Left hindlimb (tissue), 1 donor: ENCODE measurements at regions not wholly inside any gene's neighbourhood (a gene's known extent, or its start where the extent isn't known, plus 50 kb on each side); places are given as distances from the start of the nearest gene placed in this dataset.

ENCODE experiments used
- DNase-seq: peaks from one replicate; pipeline ENCODE4 v3.0.0-alpha.2; 2018

DNA sequence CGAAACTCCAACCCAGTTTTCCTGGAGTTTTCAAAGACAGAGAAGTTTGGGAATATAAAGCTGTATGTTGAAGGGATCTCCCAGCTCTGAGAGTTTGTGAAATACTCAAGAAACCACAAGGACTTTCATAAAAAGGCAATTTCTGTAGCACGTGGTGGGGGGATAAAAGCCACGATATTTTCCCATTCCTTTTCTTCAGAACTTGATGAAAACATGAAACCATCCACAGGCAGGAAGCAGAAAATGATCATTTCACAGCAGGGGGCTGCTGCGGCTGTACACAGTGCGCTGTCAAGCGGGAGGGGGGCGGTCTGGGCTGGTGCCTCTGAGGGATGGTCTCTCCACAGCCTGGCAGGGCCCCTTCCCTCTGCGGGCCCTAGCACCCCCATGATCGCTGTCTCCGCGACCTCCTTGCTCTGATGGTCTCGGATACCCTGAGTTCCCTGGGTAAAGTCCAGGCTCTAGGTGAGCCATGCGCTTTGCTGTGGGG, 423.2 kb downstream of the MN1 start:
- DNase-seq: no peak

GRCh38 chr22:27378995-27379394, 422.6 kb downstream of the MN1 start:
- no peak for DNase-seq

GRCh38 chr22:27380855-27381254, 420.7 kb downstream of the MN1 start:
- no peak for DNase-seq

GRCh38 chr22:27381552-27381951, 420.0 kb downstream of the MN1 start:
- DNase-seq: no peak

DNA sequence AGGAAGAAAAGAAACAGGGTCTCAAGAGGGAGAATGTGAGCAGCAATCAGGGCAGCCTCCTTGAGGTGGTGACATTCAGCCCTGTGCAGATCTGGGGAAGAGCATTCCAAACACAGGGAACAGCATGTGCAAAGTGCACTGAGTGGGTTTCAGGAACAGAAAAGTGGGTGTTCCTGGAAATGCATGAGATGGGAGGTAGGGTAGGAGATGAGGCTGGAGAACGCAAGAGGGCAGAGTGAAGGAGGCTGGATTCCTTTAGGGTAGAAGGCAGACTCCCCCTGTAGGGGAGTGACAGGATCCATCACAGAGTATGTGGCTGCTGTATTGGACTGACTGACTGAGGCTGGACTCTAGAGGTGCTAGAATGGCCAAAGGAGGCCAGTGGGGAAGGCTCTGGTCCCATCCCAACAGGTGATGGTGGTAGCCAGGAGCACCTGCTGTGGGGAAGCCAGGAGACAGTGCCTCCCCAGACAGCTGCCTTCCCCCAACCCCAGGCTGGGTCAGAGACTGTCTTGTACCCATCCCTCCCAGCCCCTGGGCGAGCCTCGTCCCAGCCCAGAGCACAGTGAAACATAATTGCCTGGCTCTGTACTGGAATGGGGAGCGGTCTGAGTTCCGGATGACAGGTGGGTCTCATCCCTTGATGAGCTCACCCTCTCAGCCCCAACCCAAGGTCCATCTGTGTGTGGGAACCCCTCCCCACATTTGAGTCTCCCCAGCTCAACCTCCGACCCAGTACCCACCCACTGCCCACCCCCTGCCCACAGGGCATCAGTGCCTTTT, 419.4 kb downstream of the MN1 start:
- DNase-seq: no peak

DNA sequence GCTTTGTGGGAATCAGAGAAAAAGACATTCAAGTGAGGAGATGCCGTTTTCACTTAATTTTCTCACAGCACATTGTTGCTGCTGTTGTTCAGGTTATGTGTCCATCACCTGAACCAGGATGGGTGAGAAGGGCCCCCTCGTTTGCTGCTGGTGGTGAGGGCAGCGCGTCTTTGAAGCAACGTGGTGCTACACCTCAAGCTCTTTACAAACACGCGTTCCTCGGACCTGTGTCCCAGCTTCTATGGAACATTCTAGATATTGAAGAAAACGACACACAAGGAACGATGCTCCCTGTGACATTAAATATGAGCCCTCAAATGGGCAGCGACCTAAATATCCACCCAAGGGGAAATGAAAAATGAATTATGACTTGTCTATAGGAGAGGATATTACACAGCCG, 418.6 kb downstream of the MN1 start:
- DNase-seq: no peak

GRCh38 chr22:27383896-27384295, 417.7 kb downstream of the MN1 start:
- DNase-seq: no peak

GRCh38 chr22:27385261-27385998, 416.1 kb downstream of the MN1 start:
- no peak for DNase-seq

DNA sequence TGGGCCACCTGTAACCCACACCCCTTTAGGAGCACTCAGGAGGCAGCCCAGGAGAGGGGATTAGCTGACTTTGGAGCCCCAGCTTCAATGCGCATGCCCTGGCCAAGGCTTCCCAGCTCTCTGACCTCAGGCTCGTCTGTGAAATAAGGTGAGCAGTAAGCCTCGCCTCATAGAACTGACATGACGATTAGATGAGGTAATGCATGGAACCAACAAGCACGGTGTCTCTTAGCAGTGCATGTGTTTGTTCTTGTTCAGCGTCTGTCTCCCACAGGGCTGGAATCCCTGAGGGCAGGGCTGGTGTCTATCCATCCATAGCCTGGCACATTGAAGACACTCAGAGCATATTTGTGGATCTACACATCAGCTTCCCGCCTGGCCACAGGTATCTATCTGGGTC, 415.4 kb downstream of the MN1 start:
- no peak for DNase-seq

DNA sequence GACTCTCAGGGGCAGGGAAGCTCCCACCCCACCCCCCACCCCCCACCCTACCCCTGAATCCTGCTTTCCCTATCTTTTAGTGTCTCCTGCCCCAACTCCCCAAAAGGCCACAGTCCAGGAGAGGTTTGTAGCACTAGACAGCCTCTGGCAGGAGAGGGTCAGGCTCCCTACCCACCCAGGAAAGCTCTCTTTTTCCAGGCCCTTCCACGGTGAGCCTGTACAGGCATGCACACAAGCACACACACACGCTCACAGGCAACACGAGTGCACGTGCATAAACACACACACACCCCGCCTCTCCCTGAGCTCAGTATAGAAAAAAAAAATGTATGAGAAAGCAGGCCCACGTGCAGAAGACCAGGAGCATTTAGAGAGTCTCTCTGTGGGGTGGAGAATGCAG, 414.0 kb downstream of the MN1 start:
- DNase-seq: no peak

DNA sequence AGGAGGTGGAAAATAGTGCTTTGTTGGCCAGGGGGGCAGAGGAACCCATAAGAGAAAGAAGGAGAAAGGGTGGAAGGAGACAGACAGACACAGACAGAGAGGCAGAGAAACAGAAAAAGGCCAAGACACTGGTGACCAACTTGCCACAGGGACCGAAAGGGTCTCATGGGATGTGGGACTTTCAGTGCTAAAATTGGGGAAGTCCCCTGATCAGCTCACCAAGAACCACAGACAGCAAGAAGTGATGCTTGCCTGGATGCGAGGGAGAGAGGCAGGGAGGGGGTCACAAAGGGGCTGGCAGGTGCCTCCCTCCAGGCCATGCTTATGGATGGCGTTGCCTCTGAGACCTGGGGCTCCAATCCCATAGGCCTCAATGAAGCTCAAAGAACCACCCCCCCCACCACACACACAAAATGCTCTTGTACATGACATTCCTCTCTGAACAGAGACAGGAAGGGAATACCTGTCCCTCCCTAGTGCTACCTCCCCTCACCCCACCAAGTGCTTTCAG, 413.4 kb downstream of the MN1 start:
- no peak for DNase-seq

DNA sequence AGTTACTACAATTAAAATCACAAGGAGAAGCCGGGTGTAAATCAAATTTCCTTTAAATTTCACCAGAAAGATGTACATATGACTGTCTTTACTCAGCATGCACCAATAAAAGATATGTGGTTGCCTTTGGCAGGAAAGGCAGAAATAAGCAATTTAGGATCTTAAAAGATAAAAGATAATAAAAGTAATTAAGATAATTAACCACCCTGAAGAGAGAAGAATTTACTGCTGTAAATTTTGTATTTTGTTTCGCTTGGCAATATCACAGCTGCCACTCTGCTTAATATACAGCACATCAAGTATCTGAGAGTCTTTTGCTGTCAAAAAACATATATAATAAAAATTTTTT, 411.9 kb downstream of the MN1 start:
- no peak for DNase-seq

GRCh38 chr22:27391092-27391770, 410.3 kb downstream of the MN1 start:
- no peak for DNase-seq

DNA sequence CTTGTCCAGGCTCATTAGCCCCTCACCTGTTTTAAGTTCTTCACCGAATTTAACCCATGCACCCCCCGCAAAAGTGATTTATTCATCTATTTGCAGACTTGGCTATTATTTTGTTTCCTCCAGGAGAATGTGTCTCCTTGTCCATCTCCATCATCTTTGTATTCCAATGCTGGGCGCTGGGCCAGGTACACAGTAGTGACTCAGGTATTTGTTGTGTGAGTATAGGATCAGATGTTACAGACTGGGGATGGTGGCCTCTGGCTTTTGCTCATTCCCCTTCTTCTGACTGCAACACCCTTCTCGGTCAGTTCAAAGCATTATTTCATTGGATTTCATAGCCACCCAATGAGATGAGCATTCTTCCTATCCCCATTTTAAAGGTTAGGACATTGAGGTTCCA, 408.2 kb downstream of the MN1 start:
- no peak for DNase-seq

DNA sequence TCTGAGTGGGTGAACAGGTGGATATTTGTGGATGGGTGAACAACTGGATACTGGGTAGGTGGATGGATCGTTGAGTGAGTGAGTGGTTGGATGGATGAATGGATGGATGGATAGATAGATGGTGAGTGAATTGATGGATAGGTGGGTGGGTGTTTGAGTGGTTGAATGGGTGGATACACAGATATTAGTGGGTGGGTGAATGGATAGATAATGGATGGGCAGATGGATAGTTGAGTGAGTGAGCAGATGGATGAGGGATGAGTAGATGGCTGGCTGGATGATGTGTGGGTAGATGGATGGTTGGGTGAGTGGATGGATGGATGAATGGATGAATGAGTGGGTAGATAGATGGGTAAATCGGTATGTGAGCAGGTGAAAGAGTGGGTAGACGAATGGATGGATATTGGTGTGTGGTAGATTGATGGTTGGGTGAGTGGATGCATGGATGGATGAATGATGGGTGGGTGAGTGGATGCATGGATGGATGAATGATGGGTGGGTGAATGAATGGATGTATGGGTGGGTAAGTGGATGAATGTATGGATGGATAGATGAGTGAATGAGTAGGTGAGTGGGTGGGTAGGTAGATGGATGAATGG, 406.7 kb downstream of the MN1 start:
- no peak for DNase-seq

DNA sequence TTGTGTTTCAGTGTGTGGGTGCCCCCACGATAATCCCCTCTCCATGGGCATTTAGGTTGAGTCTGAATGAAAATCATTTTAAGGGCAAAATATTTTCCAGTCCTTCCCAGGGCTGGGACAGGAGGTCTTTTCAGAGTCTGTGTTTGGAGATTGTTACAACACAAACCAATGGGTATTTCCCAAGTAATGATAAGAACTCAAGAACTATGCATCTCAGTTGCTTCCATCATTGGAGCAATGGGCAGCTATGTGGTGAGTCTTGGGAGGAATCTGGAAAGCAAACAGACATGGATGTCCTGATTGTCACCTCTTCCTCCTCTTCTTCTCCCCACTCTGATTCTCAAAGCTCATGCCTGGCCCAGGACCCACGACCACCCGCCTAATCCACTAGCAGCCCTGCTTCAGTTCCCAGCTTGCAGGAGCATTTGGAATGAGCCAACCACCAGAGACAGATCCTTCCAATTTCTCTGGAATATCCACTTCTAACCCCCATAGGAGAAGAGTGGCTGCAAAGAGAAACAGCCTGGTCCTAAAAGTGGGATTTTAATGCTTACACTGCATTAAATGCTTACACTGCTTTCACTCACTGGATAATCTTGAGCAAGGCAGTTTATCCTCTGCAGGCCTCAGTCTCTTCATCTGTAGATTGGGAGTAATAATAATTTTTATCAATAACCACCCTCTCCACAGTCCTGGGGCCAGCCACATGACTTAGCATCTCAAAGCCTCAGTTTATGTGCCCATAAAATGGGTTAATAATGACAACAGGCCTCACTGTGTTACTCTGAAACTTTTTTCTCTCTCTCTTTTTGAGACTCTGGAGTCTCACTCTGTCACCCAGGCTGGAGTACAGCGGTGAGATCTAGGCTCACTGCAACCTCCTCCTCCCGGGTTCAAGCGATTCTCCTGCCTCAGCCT, 404.3 kb downstream of the MN1 start:
- DNase-seq: no peak

DNA sequence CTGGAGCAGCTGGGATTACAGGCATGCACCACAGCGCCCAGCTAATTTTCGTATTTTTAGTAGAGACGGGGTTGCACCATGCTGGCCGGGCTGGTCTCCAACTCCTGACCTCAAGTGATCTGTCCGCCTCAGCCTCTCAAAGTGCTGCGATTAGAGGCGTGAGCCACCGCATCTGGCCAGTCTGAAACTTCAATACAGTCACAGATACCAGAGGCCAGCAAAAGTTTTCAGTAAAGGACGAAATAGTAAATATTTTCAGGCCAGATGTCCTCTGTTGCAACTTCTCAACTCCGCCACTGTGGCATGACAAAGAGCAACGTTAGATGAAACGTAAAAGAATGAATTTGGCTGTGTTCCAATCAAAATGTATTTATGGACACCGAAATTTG, 403.6 kb downstream of the MN1 start:
- no peak for DNase-seq

DNA sequence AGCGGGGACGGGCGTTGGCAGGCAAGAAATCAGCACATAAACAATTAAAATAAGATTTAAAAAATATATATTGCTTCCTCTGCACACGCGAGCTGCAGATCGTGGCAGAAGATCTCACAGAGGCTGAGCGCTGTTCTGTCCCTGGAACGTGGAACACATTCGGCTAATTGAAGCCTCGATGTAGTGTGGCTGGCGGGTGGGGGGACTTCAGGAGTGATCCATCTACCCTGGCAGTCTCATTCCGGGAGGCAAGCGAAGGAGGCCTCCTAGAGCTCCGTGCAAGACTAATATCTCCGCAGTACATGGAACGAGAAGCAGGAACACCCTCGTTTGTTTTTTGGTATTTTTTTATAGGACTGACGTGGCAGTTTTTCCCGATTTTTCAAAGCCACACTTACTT, 402.4 kb downstream of the MN1 start:
- DNase-seq: no peak

GRCh38 chr22:27400811-27401210, 400.7 kb downstream of the MN1 start:
- no peak for DNase-seq

- no peak for DNase-seq
These were observed 400.2 kb downstream of the MN1 start for GRCh38 chr22:27401321-27401720.

DNA sequence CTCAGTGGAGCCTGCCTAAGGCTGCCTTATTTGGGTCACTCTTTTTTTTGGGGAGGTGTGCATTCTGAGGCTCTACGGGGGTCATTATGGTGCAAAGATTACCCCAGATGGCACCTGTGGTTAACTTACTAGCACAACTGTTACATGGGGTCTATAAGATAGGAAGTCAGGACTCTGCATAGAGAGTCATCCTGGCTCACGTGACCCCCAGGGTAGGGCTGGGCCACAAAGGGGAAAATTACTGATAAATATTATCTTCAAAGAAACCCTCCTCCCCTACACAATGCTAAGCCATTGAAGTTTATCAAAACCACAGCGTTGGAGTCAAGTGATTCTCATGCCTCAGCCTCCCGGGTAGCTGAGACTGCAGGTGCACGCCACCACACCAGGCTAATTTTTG, 397.1 kb downstream of the MN1 start:
- DNase-seq: no peak
